Activated CD4-positive, alpha-beta T cell treated with anti-CD3 and anti-CD28 coated beads, Interleukin-10, Interleukin-2, amounts not matched to agents 100 ng/mL and 50 ng/mL, durations not matched to agents 16 hours and 8 hours (primary cell): ENCODE measurements at regions not wholly inside any gene's neighbourhood (a gene's known extent, or its start where the extent isn't known, plus 50 kb on each side); places are given as distances from the start of the nearest gene placed in this dataset.
"Not testable (repeated sequence)": the region's sequence is repeated elsewhere in the genome, so short reads cannot be mapped to it uniquely, and the experiment has no call there.

Source experiments
- DNase-seq: peaks from one replicate; pipeline ENCODE4 v3.0.0-alpha.2; 2020

DNA sequence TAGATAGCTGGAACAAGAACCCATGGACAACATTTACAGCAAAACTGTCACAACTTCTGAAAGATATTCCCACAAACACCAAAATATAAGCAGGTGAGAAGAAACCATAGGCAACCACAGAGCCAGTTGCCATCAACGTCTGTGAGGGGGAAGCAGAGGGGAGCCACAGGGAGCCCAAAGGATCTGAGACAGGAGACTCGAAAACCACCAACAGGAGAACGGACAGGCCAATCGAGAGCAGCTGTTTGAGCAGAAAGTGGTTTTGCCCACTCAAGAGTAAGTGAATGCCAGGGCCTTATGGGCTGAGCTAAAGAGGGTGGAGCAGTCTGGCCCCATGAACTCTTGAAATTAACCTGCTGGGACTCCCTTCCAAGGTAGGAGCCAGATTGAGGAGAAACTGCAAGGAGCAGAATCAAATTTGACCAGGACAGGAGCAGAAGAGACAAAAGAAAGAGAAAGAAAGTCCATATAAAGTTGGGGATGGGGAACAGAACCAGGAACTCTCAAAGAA lies 195.4 kb downstream of the ANKRD60 start:
- no peak for DNase-seq

DNA sequence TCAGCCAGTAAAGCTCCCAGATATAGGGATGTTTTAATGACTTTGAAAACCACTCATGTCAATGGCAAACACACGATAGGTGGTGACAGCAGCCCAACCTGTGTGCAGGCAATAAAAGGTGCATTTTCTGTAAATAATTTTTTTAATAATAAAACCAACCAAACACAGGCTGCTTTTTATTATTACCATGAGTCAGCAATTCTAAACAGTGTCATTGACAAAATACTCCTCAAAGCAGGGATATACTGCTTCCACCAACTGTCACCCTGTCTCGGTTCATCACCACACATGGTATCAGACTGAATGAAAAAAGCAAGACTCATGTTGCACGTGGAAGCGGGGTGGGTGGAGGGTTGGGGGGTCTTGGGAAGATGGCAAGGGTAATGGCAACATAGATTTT lies 195.9 kb downstream of the ANKRD60 start:
- DNase-seq = no peak

DNA sequence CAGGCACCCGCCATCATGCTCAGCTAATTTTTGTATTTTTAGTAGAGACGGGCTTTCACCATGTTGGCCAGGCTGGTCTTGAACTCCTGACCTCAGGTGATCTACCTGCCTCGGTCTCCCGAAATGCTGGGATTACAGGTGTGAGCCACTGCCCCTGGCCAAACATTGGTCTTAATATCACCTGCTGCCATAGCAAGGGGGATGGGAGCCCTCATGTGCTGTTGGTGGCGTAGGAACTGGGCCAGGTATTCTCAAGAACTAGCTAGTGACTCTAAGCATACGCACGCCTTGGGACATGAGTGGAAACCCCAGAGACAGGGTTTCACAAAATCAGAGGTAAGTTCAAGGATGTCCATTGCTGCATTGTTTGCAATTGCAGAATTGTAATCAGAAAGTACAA lies 197.1 kb downstream of the ANKRD60 start:
- DNase-seq = not testable (repeated sequence)

DNA sequence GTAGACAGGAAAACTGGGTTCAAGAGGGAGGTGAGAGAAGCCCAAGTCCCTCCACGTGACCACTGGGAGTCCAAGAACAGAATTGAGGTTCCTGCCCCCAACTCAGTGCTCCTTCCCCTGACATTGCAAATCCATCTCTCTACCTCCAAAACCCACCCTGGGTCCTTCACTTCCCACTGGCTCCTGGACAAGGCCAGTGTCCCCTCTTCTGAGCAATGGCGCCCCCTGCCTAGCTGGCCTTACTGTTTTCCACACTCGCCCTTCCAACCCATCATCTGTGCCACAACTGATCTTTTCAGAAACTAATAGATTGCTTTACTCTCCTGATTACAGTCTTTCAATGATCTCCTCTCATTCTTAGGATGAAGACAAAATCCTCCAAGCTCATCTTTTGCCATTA lies 200.3 kb downstream of the ANKRD60 start:
- DNase-seq = no peak

DNA sequence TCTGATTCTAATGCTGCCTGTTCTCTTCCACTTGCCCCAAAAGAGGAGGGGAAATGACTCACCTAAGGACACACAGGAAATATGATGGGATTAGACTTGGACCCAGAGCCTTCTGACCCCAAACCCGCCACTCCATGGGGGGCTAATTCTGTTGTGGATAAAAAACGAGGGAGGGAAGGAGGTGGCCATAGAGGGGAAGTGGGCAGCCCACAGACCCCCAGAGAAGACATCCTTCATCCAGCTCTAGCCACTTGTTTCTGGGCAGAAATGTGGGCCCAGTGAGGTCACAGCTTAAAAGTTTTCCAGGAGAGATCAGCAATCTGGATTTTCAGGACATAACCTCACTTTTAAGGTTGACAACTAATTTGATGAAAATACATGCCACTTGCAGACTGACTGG lies 202.1 kb downstream of the ANKRD60 start:
- DNase-seq = no peak

DNA sequence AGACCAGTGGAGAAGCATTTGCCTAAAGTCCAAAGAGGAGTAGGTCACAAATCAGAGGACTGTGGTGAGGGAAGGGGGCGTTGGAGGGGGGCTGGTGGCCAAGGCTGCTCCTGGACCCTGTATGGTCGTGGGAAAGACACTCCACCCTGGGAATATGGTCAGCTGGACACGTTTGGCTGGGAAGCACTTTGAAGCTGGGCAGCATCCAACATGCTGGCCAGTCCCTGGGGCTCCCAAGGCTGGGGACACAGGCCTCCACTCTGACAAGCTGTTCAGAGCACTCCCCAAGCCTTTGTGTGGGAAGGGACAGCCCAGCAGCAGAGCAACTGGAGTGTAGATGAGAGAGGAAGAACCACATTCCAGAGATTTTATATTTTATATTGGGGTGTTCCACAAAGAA lies 203.2 kb downstream of the ANKRD60 start:
- no peak for DNase-seq

DNA sequence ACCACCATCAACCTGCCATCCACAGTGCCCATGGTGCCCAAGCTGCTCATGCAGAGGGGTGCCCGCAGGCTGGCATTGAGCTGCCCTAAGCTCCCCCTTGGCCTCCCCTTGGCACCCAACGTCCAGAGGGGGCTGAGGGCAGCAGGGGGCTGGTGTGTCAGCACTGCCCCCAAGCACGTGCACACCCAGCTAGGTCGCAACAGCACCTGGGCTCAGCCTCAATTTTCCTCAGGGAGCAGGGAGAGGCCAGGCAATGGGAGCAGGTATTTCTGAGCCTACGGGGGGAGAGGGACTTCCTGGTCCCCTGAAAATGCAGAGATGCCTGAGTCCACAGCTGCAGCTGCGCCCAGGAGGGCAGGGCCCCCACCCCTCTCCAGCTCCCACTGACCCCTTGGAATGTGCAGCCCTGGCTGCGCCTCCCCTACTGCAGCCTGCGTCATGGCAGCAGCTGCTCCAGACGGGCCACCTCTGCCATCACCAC lies 204.2 kb downstream of the ANKRD60 start:
- DNase-seq = no peak

DNA sequence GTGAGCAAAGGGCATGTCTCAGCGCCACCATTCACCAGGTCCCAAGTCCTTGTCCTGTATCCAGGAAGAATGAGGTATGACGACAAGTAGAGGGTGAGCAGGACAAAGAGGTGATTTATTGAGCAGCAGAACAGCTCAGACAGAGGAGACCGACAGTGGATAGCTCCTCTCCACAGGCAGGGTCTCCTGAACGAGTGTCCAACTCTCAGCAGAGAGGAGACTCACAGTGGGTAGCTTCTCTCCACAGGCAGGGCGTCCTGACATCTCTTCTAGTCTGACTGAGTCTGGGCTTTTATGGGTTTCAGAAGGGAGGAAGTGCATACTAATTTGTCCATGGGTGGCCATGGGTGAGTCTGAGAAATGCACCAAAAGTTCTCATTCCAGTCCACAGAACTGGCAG lies 204.7 kb downstream of the ANKRD60 start:
- DNase-seq = no peak

DNA sequence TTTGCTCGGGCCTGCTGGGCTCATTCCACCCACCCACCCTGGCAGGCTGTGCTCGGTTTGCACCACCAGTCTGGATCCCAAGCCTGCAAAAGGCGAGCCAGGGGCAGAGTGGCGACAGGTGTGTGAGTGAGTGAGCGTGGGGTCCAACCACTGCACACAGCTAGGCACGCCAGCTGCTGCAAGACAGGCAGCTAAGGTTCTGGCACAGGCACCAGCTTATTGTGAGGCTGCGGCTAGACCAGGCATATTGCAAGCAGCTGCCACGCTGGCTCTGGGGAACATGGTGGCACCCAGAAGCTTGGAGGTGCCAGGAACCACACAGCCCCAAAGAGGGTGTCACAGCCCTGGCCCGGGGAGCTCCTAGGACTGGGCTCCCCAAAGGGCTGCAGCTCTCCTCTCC lies 205.1 kb downstream of the ANKRD60 start:
- DNase-seq = no peak

DNA sequence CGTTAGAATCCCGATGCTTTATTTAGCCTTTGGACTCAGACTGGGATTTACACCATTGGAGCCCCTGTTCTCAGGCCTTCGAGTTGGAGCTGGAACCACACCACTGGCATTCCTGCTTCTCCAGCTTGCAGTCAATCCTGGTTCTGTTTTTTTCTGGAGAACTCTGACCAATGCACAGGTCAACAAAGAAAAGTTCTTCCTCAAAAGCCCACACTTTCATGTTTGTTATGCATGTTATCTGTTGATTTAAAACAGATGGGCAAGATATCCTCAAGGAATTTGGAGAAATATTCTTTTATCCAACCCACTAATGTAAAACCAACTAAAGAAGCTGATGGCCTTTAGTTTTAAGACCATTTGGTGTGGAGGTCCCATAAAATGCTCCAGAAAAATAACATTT lies 205.7 kb downstream of the ANKRD60 start:
- DNase-seq = no peak

DNA sequence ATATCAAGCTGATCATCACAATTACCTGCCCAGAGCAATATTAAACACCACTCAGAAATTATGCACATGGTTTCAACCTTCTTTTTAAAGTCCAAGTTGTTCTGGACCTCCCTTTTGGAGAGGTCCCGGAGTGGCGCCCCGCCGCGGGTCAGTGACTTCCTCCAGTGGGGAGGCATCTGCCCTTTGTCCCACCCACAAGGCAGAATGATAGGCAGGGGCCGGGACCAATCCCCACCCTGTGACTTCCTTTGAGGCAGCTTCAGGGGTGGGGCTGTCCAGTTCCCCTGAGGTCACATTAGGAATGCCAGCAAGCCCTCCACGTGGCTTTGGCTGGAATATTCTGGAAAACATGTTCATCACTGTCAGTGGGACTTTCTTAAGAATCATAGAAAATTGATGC lies 207.0 kb downstream of the ANKRD60 start:
- DNase-seq = no peak

DNA sequence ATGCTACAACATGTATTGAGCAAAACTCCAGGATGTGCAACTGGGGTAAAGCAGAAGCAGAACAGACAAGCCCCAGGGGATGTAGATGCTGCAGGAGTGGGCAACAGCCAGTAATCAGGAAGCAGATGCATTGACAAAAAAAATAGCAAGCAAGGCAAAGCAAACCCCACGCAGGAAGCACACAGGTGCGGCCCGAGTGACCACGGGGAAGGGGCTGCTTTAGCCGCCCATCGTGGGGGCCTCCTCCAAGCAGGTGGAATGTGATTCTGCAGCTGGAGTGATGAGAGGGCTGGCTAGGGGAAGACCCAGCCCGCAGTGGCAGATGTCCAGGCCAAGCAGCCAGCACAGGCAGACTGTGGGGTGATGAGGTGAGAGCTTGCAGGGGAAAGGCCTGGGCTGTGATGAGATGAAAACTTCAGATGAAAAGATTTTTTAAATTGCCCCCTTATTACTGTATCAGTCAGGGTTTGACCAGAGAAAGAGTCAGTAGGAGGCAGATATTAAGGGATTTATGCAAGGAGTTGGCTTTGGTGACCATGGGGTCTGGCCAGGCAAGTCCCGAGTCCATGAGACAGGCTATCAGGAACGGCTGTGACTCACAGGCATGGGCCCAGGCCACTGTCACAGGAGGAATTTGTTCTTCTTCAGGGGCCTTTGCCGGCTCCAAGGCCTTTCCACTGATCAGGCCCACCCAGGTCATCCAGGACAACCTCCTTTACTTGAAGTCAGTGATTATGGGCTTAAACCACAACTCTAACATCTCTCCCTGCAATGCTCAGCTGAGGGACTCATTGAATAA lies 207.6 kb downstream of the ANKRD60 start:
- no peak for DNase-seq

DNA sequence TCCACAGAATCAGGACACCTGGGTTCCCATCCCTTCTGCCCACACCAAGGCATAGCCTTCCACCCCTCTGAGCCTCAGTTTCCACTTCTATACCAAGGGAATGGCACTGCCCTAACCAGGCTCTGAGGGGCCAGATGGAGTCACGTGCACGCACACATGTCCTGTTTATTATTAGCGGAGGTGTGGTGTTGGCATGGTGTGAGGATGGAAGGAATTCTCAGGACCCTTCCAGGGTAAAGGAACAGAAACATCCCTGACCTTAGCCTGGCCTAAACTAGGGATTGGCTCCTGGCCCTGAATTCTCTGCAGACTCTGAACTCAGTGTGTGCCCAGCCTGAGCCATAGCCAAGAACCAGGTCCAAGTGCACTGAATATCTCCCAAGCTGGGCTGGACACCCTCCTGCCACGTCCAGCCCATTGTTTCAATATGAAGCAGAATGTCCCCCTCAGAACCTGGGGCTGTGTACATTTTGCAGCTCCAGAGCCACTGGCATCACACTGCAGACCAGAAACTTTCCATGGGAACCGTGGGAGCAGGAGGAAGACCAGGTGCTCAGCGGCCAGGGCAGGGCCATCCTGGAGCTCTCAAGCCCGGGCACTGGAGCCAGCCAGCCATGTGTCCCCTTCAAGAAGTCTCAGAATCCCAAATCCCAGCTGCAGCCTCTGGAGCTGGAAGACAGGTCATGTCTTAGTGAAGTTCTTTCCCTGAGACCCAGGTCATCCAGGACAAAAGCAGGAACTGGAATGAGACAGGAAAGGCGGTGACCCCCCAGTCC lies 208.4 kb downstream of the ANKRD60 start:
- DNase-seq = no peak

DNA sequence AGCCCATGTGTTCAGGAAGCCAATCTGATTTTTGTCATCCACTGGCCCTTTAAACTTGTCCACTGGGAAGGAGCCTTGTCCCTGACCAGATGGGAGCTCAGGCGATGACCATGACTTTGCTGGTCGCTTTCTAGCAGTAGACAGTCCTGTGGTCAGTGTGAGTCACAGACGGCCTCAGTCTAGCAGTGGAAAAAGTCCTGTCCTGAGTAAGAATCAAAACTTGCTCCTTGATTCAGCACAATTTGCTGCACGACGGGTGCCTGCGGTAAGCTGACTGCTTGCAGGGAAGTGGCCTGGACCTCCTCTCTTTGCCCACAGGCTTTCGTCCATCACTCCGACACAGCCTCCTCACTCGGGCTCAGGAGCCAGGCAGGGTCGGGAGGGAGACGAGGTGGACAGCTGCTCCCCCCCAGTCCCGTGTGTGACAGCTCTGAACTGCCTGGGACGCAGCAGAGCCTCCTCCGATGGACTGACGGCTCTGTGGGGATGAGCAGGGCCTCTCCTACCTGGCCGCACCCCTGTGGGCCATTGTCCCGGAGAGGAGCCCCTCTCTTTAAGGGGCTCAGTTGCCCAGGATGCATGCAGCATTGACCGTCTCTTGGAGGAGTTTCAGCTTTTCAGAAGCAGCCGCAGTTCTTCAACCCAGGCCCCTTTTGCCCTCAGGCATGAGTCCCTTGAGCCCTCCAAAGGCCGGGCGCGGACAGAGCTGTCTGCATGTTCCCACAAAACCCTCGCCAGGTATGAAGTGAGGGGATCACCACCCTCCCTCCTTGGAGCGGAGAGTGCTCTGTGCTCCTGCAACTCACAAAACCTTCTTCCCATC lies 209.2 kb downstream of the ANKRD60 start:
- DNase-seq = no peak

DNA sequence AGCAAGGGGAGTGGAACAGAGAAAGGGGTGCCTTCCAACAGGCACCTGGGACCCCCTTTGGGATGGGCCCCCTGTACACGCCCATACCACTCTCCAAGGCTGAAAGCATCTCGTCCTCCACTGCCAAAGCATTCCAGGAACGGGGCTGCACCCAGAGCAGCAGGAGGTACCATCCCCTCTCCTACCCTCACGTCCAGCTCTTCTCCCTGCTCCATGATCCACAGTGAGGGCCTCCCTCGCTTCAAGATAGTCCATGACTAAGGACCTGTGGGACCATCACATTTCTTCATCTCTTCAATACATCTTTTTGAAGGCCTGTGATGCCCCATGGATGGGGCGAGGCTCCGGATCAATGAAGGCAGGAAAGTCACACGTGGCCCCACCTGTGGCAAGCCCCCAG lies 209.9 kb downstream of the ANKRD60 start:
- no peak for DNase-seq

DNA sequence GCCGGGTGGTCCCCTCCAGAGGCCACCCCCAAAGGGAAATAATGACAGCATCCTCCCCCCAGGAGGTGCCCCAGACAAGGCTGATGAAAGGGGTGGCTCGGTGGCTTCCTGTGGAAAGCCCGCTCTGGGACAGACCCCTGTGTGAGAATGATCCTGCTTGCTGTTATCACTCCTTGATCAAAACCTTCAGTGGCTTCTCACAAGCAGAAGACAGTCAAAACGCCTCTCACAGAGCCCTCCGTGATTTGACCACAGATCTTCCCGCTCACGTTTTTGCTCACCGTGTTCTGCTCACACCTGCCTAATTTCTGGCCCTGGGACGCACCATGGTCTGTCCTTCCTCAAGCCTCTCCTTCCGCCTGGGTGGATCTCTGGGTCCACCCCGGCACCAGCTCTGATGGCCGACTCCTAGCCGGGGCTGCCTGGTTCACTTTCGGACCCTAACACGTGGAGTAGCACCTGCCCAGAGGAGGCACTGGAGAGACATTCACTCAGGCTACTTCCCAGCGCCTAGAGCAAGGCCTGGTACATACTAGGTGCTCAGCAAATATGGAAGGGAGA lies 210.4 kb downstream of the ANKRD60 start:
- DNase-seq = no peak

DNA sequence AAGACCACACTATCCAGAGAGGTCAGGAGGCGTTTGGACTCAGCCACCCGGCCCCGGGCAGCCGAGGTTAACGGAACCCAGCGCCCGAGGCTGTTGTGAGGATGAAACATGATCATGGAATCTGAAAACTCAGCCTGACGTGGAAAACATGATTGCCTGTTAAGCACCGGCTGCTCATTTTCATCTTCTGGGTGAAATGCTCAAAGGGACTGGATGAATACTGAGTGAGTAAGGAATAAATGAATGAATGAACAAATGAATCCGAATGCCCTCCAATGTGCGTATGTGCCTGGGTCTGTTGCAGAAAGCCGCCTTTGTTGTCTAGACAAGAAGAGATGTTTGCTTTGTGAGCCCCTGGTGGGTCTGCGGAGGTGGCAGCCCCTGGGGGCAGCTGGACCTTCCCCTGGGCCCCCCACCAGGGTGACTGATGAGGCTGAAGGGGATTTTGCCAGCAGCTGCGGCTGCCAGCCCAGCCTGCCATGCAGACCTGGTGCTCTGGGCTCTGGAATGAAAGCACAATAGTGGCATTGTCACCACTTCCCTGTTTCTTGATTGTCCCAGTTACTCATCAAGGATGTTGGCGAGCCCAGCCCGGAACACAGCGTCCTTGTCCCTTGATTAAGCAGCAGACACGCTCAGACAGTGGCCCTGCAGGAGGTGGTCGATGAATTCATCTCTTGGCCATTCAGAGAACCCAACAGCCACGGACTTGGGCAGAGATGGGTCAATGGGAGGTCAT lies 211.1 kb downstream of the ANKRD60 start:
- no peak for DNase-seq

DNA sequence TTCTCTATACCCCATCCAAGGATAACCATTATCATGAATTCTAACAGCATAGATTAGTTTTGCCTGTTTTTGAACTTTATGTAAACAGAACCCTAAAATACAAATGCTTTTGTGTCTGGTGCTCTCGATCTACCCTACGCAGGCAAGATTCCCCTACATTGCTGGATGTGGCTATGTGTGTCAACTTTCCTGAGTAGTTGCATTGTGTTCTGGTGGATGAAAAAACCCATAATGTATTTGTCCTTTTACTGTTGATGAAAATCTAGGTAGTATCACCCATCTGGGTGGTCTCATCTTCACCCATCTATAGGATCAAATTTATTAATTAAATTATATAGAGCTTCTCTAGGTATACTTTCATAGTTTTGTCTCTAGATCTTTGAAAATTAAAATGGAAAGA lies 211.7 kb downstream of the ANKRD60 start:
- DNase-seq = no peak

DNA sequence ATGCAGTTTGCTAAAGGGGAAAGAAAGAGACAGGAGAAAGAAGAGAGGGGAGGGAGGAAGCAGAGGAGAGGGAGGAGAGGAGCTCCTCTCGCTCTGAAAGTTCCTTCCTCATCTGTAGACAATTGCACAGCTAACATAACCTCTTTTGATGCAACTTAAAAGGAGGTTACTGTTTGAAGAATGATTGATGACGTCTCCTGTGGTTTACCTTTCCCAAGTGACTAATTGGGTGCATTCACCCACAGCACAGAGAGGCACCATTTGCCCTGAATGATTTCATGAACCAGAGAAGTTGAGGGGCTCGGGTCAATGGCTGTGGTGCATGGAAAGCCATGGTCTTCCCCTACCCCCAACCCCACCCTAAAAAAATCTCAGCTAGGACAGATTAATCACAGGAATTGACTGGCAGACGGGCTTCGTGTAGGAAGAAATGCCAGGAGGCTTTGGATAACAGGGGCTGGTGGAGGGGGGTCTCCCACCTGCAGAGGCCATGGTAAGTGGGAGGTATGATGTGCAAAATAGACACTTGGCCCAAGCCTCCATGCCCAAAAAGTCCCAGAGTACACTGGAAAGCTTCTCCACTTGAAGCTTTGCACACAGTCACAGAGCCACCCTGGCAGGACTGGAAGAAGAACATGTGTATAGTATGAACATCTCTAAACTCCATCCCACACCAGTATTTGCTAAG lies 213.7 kb downstream of the ANKRD60 start:
- DNase-seq = peak; percentile 7

DNA sequence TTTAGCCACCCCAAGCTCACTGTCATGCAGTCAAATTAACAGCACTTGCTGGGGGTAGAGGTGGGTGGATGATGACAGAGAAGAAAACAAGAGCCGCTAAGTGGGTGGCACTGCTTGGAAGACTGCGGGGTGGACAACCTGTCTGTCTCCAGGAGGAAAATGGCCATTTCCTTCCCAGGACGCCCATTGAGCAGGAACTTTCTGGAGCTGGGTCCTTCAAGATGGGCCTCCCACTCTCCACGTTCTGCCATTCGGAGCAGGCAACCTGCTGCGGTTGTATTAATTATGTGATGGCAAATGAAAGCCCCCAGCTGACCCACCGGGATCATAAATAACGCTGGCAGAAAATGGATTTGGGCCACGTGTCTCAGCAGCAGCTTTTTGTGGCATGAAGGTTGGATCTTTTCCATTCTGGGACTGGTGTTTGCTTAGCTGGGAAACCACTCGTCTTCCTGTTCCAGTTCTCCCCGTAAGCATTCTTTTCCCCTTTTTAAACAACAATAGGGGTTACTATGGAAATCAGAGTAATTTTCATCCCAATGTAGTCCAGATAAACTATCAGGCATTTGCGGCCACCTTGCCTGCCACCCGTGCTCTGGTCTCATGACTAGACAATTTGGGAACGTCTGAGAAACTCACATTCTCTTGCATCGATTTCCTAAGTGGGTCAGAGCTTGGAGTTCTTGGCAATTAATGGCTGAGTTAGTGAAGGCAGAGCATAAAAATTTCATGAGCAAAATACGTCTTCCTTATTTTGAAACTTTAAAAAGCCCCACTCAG lies 215.5 kb downstream of the ANKRD60 start:
- no peak for DNase-seq
